Activated CD4-positive, alpha-beta T cell treated with anti-CD3 and anti-CD28 coated beads, Interleukin-2, amount 10 ng/mL, durations not matched to agents 7 days and 5 days (primary cell): ENCODE measurements at regions not wholly inside any gene's neighbourhood (a gene's known extent, or its start where the extent isn't known, plus 50 kb on each side); places are given as distances from the start of the nearest gene placed in this dataset.
"Not testable (repeated sequence)": the region's sequence is repeated elsewhere in the genome, so short reads cannot be mapped to it uniquely, and the experiment has no call there.

Source experiments
- CTCF ChIA-PET: fragments of 350-600 bp; sonication (Branson Sonifier 250); formaldehyde crosslinking; loops from one replicate; lab custom pipeline; 2021; ENCODE audit warnings: antibody characterized with exemption; lab: Charles Lee
- POLR2A ChIA-PET: fragments of 350-600 bp; sonication (Branson Sonifier 250); formaldehyde crosslinking; loops from one replicate; lab custom pipeline; 2021; ENCODE audit warnings: antibody characterized with exemption; lab: Charles Lee
- DNase-seq: peaks from one replicate; pipeline ENCODE4 v3.0.0-alpha.2; 2020
- H3K27ac Mint-ChIP-seq: one replicate; pipeline ENCODE4 v1.8.0; 2021; ENCODE audit warnings: mild to moderate bottlenecking, moderate library complexity, mixed read lengths
- H3K27me3 Mint-ChIP-seq: one replicate; pipeline ENCODE4 v1.8.0; 2021; ENCODE audit warnings: mixed read lengths
- H3K36me3 Mint-ChIP-seq: one replicate; pipeline ENCODE4 v1.8.0; 2021; ENCODE audit warnings: low read depth, mixed read lengths
- H3K4me1 Mint-ChIP-seq: one replicate; pipeline ENCODE4 v1.8.0; 2021; ENCODE audit warnings: mixed read lengths
- H3K4me3 Mint-ChIP-seq: one replicate; pipeline ENCODE4 v1.8.0; 2021; ENCODE audit warnings: mild to moderate bottlenecking, moderate library complexity, mixed read lengths
- H3K9me3 Mint-ChIP-seq: one replicate; pipeline ENCODE4 v1.8.0; 2021; ENCODE audit warnings: mixed read lengths

GRCh38 chr13:81163823-81164222, 822.9 kb upstream of the SPRY2 start:
- H3K9me3 Mint-ChIP-seq, H3K27me3 Mint-ChIP-seq, H3K36me3 Mint-ChIP-seq, H3K4me1 Mint-ChIP-seq, CTCF ChIA-PET, POLR2A ChIA-PET, H3K4me3 Mint-ChIP-seq, DNase-seq, H3K27ac Mint-ChIP-seq: not testable (repeated sequence)

GRCh38 chr13:81153478-81153877, 812.6 kb upstream of the SPRY2 start:
- no peaks in the 10 kb centered on the region for H3K27me3 Mint-ChIP-seq
- H3K4me3 Mint-ChIP-seq = no peak overlapping the region
- no peaks in the 10 kb centered on the region for H3K36me3 Mint-ChIP-seq
- H3K27ac Mint-ChIP-seq = no peak overlapping the region
- CTCF ChIA-PET = no interaction called here
- H3K4me1 Mint-ChIP-seq = no peaks in the 10 kb centered on the region
- POLR2A ChIA-PET = no interaction called here
- DNase-seq = no peak
- H3K9me3 Mint-ChIP-seq = no peaks in the 10 kb centered on the region

GRCh38 chr13:81148822-81149221, 807.9 kb upstream of the SPRY2 start:
- Mint-ChIP-seq H3K4me1 (no peaks in the 10 kb centered on the region), H3K27me3 (no peaks in the 10 kb centered on the region), H3K4me3 (no peak overlapping the region), H3K36me3 (no peaks in the 10 kb centered on the region), H3K27ac (no peak overlapping the region), H3K9me3 (no peaks in the 10 kb centered on the region)
- POLR2A ChIA-PET = no interaction called here
- CTCF ChIA-PET = no interaction called here
- no peak for DNase-seq

GRCh38 chr13:81146576-81146975, 805.6 kb upstream of the SPRY2 start:
- CTCF ChIA-PET, H3K27ac Mint-ChIP-seq, H3K4me3 Mint-ChIP-seq: not testable (repeated sequence)

GRCh38 chr13:81142306-81142999, 801.5 kb upstream of the SPRY2 start:
- CTCF ChIA-PET = no interaction called here
- Mint-ChIP-seq H3K4me1 (no peaks in the 10 kb centered on the region), H3K27me3 (no peaks in the 10 kb centered on the region), H3K4me3 (no peak overlapping the region), H3K36me3 (no peaks in the 10 kb centered on the region), H3K9me3 (no peaks in the 10 kb centered on the region), H3K27ac (no peak overlapping the region)
- DNase-seq = no peak
- POLR2A ChIA-PET = no interaction called here

More at GRCh38 chr13:81146576-81146975, 805.6 kb upstream of the SPRY2 start:
- H3K27me3 Mint-ChIP-seq, H3K4me1 Mint-ChIP-seq, POLR2A ChIA-PET, H3K9me3 Mint-ChIP-seq, H3K36me3 Mint-ChIP-seq, DNase-seq: not testable (repeated sequence)

- no peak overlapping the region for H3K4me3 Mint-ChIP-seq
- H3K9me3 Mint-ChIP-seq = no peaks in the 10 kb centered on the region
- POLR2A ChIA-PET = no interaction called here
- CTCF ChIA-PET = no interaction called here
- no peak overlapping the region for H3K27ac Mint-ChIP-seq
- no peak for DNase-seq
- H3K36me3 Mint-ChIP-seq = no peaks in the 10 kb centered on the region
- no peaks in the 10 kb centered on the region for H3K4me1 Mint-ChIP-seq
- H3K27me3 Mint-ChIP-seq = no peaks in the 10 kb centered on the region
Observed at GRCh38 chr13:81140675-81141074, 799.7 kb upstream of the SPRY2 start.

- no peak overlapping the region for H3K4me3 Mint-ChIP-seq
- no peaks in the 10 kb centered on the region for H3K36me3 Mint-ChIP-seq
- H3K9me3 Mint-ChIP-seq = no peaks in the 10 kb centered on the region
- no peak for DNase-seq
- CTCF ChIA-PET = no interaction called here
- H3K27me3 Mint-ChIP-seq = no peaks in the 10 kb centered on the region
- no peaks in the 10 kb centered on the region for H3K4me1 Mint-ChIP-seq
- POLR2A ChIA-PET = no interaction called here
- no peak overlapping the region for H3K27ac Mint-ChIP-seq
Observed at GRCh38 chr13:81139987-81140386, 799.1 kb upstream of the SPRY2 start.

- Mint-ChIP-seq H3K9me3 (no peaks in the 10 kb centered on the region), H3K27ac (no peak overlapping the region), H3K36me3 (no peaks in the 10 kb centered on the region), H3K4me1 (no peaks in the 10 kb centered on the region), H3K4me3 (no peak overlapping the region), H3K27me3 (no peaks in the 10 kb centered on the region)
- ChIA-PET POLR2A (no interaction called here), CTCF (no interaction called here)
- no peak for DNase-seq
Observed at GRCh38 chr13:81138353-81138980, 797.5 kb upstream of the SPRY2 start.

GRCh38 chr13:81133066-81133465, 792.1 kb upstream of the SPRY2 start:
- Mint-ChIP-seq H3K27ac (no peak overlapping the region), H3K36me3 (no peaks in the 10 kb centered on the region), H3K27me3 (no peaks in the 10 kb centered on the region), H3K9me3 (peaks cover 2% of the 10 kb centered on the region), H3K4me3 (no peak overlapping the region), H3K4me1 (no peaks in the 10 kb centered on the region)
- CTCF ChIA-PET = no interaction called here
- POLR2A ChIA-PET = no interaction called here
- DNase-seq = no peak

- ChIA-PET POLR2A (no interaction called here), CTCF (no interaction called here)
- Mint-ChIP-seq H3K27me3 (no peaks in the 10 kb centered on the region), H3K4me3 (no peak overlapping the region), H3K36me3 (no peaks in the 10 kb centered on the region), H3K9me3 (no peaks in the 10 kb centered on the region), H3K4me1 (no peaks in the 10 kb centered on the region), H3K27ac (no peak overlapping the region)
- no peak for DNase-seq
Observed at GRCh38 chr13:81117416-81117815, 776.5 kb upstream of the SPRY2 start.

- Mint-ChIP-seq H3K4me1 (no peaks in the 10 kb centered on the region), H3K36me3 (no peaks in the 10 kb centered on the region), H3K27ac (no peak overlapping the region), H3K9me3 (no peaks in the 10 kb centered on the region), H3K4me3 (no peak overlapping the region), H3K27me3 (no peaks in the 10 kb centered on the region)
- ChIA-PET POLR2A (no interaction called here), CTCF (no interaction called here)
- DNase-seq = no peak
Observed at GRCh38 chr13:81116461-81117282, 775.7 kb upstream of the SPRY2 start.

GRCh38 chr13:81109026-81109425, 768.1 kb upstream of the SPRY2 start:
- ChIA-PET CTCF (no interaction called here), POLR2A (no interaction called here)
- DNase-seq = no peak
- Mint-ChIP-seq H3K36me3 (no peaks in the 10 kb centered on the region), H3K27ac (no peak overlapping the region), H3K27me3 (no peaks in the 10 kb centered on the region), H3K4me3 (no peak overlapping the region), H3K4me1 (no peaks in the 10 kb centered on the region), H3K9me3 (no peaks in the 10 kb centered on the region)

- Mint-ChIP-seq H3K4me1 (no peaks in the 10 kb centered on the region), H3K4me3 (no peak overlapping the region), H3K9me3 (no peaks in the 10 kb centered on the region), H3K27me3 (no peaks in the 10 kb centered on the region), H3K36me3 (no peaks in the 10 kb centered on the region), H3K27ac (no peak overlapping the region)
- no peak for DNase-seq
- ChIA-PET POLR2A (no interaction called here), CTCF (no interaction called here)
Observed at GRCh38 chr13:81106348-81106747, 765.4 kb upstream of the SPRY2 start.
